Uterus (tissue), 3 donors: ENCODE measurements at regions not wholly inside any gene's neighbourhood (a gene's known extent, or its start where the extent isn't known, plus 50 kb on each side); places are given as distances from the start of the nearest gene placed in this dataset.

Source experiments
- DNase-seq, 2 donors: peaks; one replicate each; pipeline ENCODE4 v3.0.0-alpha.2; 2019 to 2020
- H3K27ac ChIP-seq, 2 donors: fragments of 200-600 bp; sonication (generic); 1 replicate in 1 of 2; 2 replicates in 1 of 2; pipeline ENCODE4 v1.5.1; 2016 to 2018
- H3K27me3 ChIP-seq, 2 donors: fragments of 200-600 bp; sonication (generic); one replicate each; pipeline ENCODE4 v1.5.1; 2018 to 2019; ENCODE audit warnings: control low read depth in 1 of 2
- H3K36me3 ChIP-seq, 2 donors: fragments of 200-600 bp; sonication (generic); one replicate each; pipeline ENCODE4 v1.5.1; 2019; ENCODE audit warnings: control low read depth in 1 of 2
- H3K4me1 ChIP-seq, 2 donors: fragments of 200-600 bp; sonication (generic); one replicate each; pipeline ENCODE4 v1.5.1; 2018 to 2019; ENCODE audit warnings: control low read depth in 1 of 2
- H3K4me3 ChIP-seq, 2 donors: fragments of 200-600 bp; sonication (generic); 1 replicate in 1 of 2; 2 replicates in 1 of 2; pipeline ENCODE4 v1.5.1; 2018 to 2019; ENCODE audit warnings: mild to moderate bottlenecking in 1 of 2
- H3K9me3 ChIP-seq, 2 donors: fragments of 200-600 bp; sonication (generic); one replicate each; pipeline ENCODE4 v1.5.1; 2019; ENCODE audit warnings: control low read depth in 1 of 2
- CTCF ChIP-seq, 4 experiments: fragments of 200-600 bp in 2 of 4; fragments of 450-650 bp in 2 of 4; sonication (generic) in 2 of 4; IDR thresholded peaks; one replicate each; pipeline ENCODE4 v1.5.1; 2016 to 2019; ENCODE audit warnings: antibody characterized with exemption in 4 of 4, mild to moderate bottlenecking in 2 of 4, moderate library complexity in 1 of 4
- POLR2A ChIP-seq, 2 donors: fragments of 450-650 bp; IDR thresholded peaks; one replicate each; pipeline ENCODE4 v1.6.1; 2016; ENCODE audit warnings: antibody characterized with exemption in 2 of 2, mild to moderate bottlenecking in 1 of 2, moderate library complexity in 1 of 2
- intact Hi-C: fragments of 100-400 bp; cut with DNase I; formaldehyde crosslinking; loops from one replicate; pipeline ENCODE4 v1.15.1; 2023; ENCODE audit warnings: low total_unique reads
- donor health status: DM: yes; HTN: yes; CAD: no.

GRCh38 chr4:187714957-187715356 is 280.6 kb upstream of the ZFP42 start:
- no peaks in the 10 kb centered on the region for H3K36me3 ChIP-seq
- no peak for DNase-seq
- no peaks in the 10 kb centered on the region for H3K9me3 ChIP-seq
- TF ChIP-seq POLR2A (IDR thresholded peaks at IDR 0.05) = no peak
- TF ChIP-seq CTCF (IDR thresholded peaks at IDR 0.05) = no peak
- H3K4me3 ChIP-seq = no peak overlapping the region
- intact Hi-C loops = no loop called here
- no peak overlapping the region for H3K27ac ChIP-seq
- H3K4me1 ChIP-seq = no peaks in the 10 kb centered on the region
- no peaks in the 10 kb centered on the region for H3K27me3 ChIP-seq

GRCh38 chr4:187715466-187715865 is 280.1 kb upstream of the ZFP42 start:
- Histone ChIP-seq H3K27me3 (no peaks in the 10 kb centered on the region), H3K4me3 (no peak overlapping the region), H3K4me1 (no peaks in the 10 kb centered on the region), H3K36me3 (no peaks in the 10 kb centered on the region), H3K27ac (no peak overlapping the region), H3K9me3 (no peaks in the 10 kb centered on the region)
- TF ChIP-seq POLR2A (IDR thresholded peaks at IDR 0.05) = no peak
- intact Hi-C loops = no loop called here
- DNase-seq = no peak

DNA sequence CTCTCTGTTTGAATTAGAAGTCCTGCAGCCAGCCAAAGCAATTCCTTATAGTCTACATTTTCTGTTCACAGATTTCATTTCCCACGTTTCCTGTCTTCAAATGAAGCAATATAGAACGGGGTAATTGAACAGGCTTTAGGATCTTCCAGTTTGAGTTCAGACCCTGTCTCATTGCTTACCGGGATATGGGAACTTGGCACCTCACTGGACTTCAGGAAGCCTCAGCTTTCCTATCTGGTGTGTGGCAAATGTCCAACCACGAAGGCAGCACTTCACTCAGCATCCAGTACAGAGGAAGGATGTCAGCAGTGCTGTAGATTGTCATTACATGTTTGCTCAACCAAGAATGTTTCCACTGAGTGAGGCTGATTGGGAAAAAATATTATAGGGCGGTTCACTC is 271.1 kb upstream of the ZFP42 start:
- TF ChIP-seq POLR2A (IDR thresholded peaks at IDR 0.05) (no peak), CTCF (IDR thresholded peaks at IDR 0.05) (no peak)
- H3K36me3 ChIP-seq = no peaks in the 10 kb centered on the region
- H3K4me1 ChIP-seq = no peaks in the 10 kb centered on the region
- H3K9me3 ChIP-seq = no peaks in the 10 kb centered on the region
- H3K27ac ChIP-seq = no peak overlapping the region
- no peak overlapping the region for H3K4me3 ChIP-seq
- H3K27me3 ChIP-seq = no peaks in the 10 kb centered on the region
- intact Hi-C loops = no loop called here
- no peak for DNase-seq

DNA sequence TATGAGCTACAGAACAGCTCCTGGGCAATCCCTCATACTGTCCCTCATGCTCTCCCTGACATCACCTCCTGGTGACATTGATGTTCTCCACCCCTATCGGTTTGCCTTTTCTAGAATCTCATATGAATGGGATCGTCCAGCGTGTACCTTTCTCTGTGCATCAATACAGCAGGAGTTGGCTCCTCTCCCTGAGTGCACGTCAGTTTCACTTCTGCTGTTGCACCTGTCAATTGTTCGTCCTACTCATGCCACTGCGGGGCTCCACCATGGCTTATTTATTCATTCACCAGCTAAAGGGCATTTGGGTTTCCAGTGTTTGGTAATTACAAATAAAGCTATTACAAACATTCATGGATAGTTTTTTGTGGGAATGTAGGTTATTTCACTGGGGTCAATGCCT is 269.1 kb upstream of the ZFP42 start:
- H3K4me3 ChIP-seq = no peak overlapping the region
- TF ChIP-seq POLR2A (IDR thresholded peaks at IDR 0.05) = no peak
- TF ChIP-seq CTCF (IDR thresholded peaks at IDR 0.05) = no peak
- DNase-seq = no peak
- H3K27ac ChIP-seq = no peak overlapping the region
- intact Hi-C loops = no loop called here
- H3K36me3 ChIP-seq = no peaks in the 10 kb centered on the region
- no peaks in the 10 kb centered on the region for H3K4me1 ChIP-seq
- no peaks in the 10 kb centered on the region for H3K27me3 ChIP-seq
- H3K9me3 ChIP-seq = no peaks in the 10 kb centered on the region

- Histone ChIP-seq H3K4me3 (no peak overlapping the region), H3K27ac (no peak overlapping the region), H3K27me3 (no peaks in the 10 kb centered on the region), H3K9me3 (no peaks in the 10 kb centered on the region), H3K36me3 (no peaks in the 10 kb centered on the region), H3K4me1 (no peaks in the 10 kb centered on the region)
- intact Hi-C loops = no loop called here
- DNase-seq = no peak
- TF ChIP-seq POLR2A (IDR thresholded peaks at IDR 0.05) = no peak
- no peak for TF ChIP-seq CTCF (IDR thresholded peaks at IDR 0.05)
Measured at GRCh38 chr4:187732524-187732923, 263.0 kb upstream of the ZFP42 start.

DNA sequence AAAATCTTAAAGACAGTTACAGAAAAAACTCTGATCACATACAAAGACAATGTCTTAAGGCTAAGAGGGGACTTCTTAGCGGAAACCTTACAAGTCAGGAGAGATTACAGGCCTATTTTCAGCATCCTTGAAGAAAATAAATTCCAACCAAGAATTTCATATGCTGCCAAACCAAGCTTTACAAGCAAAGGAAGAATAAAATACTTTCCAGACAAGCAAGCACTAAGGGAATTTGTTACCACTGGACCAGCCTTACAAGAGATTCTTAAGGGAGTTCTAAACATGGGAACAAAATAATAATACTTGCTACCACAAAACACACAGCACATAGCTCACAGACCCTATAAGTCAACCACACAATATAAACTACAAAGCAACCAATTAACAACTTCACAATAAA is 255.8 kb upstream of the ZFP42 start:
- DNase-seq = no peak
- no peaks in the 10 kb centered on the region for H3K4me1 ChIP-seq
- intact Hi-C loops = no loop called here

More for the DNA sequence above, 255.8 kb upstream of the ZFP42 start:
- Histone ChIP-seq H3K36me3 (no peaks in the 10 kb centered on the region), H3K27ac (no peak overlapping the region), H3K9me3 (no peaks in the 10 kb centered on the region), H3K4me3 (no peak overlapping the region), H3K27me3 (no peaks in the 10 kb centered on the region)
- TF ChIP-seq CTCF (IDR thresholded peaks at IDR 0.05) (no peak), POLR2A (IDR thresholded peaks at IDR 0.05) (no peak)
